Stimulated activated CD8-positive, alpha-beta memory T cell treated with anti-CD3 and anti-CD28 coated beads, Interleukin-15, amount 100 ng/mL, for 1 hour (primary cell): ENCODE measurements at regions not wholly inside any gene's neighbourhood (a gene's known extent, or its start where the extent isn't known, plus 50 kb on each side); places are given as distances from the start of the nearest gene placed in this dataset.
"Not testable (repeated sequence)": the region's sequence is repeated elsewhere in the genome, so short reads cannot be mapped to it uniquely, and the experiment has no call there.

Experiments used
- DNase-seq: peaks from one replicate; pipeline ENCODE4 v3.0.0-alpha.2; 2020; ENCODE audit warnings: low read depth

DNA sequence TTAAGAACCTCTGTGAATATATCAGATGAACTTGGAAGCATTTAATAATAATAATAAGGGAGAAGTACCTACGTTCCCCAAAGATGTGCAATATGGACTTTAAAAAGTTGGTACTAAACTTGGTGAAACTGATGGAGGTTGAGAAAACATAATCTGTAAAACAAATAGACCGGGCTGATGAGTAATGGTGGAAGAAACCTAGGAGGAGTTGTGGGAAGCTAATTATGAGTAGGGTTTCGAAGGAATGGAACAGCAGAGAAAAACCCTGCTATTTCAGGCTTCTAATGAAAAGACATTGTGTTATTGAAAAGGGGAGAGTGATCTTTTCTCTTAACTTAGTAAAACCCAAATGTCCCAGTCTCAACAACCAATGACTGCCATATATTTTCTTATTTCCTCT lies 229.3 kb downstream of the PCSK1 start:
- no peak for DNase-seq

DNA sequence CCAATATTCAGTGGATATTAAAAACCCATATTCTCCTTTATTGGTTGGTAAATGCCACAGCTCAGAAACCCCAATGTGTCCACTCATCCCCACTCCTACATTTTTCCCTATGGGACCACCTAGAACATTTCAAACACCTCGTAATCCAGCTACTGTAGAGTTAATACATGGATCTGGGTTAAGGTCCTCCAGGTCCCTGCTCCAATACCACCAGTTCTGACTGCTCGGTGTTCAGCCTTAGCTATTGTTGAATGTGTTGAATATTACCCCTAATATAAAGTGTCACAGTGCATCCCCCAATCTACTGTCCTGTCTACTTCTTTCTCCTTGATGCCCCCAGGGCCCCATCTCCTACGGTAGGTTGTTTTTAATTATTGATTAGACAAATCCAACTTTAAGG lies 231.5 kb downstream of the PCSK1 start:
- no peak for DNase-seq

DNA sequence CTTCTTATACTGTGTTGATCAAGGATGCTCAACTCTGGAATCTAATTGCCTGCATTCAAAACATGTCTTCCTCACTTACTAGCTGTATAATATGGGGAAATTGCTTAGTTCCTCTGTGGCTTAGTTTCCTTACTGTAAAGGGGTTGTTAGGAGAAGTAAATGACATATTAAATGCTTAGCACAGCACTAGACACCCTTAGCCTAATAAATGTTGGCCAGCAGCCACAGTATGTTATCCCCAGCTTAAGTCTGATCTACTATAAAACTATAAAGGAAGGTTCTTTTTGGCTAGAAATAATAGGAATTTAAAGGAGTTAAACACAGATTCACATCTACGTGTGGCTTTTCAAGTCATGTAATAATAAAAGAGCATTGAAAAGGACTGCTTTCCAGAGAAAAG lies 232.4 kb downstream of the PCSK1 start:
- no peak for DNase-seq

- DNase-seq, result no peak
These were observed 233.3 kb downstream of the PCSK1 start for GRCh38 chr5:96199713-96200183.

DNA sequence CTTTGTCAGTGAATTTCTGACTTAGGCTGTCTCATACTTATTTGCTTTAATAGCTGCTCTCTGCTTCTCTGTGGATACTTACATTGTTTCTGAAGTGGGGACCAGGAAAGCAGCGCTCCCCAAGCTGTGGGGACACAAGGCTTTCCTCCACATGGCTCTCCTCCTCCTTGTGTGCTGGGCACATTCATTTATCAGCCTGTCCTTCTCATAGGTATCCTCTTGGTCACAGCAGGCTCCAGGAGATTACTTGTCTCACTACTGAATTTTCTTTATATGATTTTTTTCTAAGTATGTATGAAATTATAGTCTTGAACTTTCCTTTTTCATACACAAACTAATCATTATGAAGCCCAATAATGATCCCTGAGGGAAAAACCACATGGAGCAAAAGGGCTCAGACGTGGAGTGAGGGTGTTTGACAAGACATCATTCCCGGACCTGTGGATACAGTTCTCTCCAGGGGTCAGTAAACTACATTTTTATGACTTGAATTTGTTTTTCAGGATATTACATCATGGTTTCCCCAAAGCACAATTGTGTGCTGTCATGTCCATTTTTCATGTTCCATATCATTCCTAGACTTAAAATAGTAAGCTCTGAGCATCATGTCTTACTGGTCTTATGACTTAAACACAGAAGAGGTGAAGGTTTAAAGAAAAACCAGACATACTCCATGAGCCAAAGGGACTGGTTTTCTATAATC lies 234.5 kb downstream of the PCSK1 start:
- DNase-seq, result no peak

- DNase-seq, result not testable (repeated sequence)
These were observed 235.3 kb downstream of the PCSK1 start for GRCh38 chr5:96197767-96198166.

GRCh38 chr5:96197347-96197746 lies 235.7 kb upstream of the ELL2 start:
- no peak for DNase-seq

DNA sequence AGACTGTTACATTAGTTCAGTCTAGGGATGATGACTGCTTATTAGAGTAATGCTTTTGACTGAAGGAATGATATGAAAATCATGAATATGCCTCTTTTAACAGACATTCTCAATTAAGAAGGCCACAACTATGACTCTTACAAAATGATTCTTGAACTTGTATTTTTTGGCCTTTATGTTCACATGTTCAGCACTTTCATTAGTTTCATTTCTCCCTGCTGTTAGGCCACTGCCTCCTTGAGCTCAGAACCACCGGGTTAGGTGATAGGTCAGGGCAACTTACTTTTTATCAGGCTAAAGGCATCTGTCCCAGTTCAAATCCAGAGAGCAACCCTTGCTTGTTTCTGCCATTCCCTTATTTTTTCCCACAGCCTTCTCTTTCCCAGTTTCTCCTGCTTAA lies 235.2 kb upstream of the ELL2 start:
- DNase-seq, result no peak

- no peak for DNase-seq
These were observed 234.8 kb upstream of the ELL2 start for GRCh38 chr5:96196407-96196806.

- DNase-seq, result no peak
These were observed 233.5 kb upstream of the ELL2 start for GRCh38 chr5:96195123-96195522.

GRCh38 chr5:96194593-96194992 lies 232.9 kb upstream of the ELL2 start:
- DNase-seq, result no peak

DNA sequence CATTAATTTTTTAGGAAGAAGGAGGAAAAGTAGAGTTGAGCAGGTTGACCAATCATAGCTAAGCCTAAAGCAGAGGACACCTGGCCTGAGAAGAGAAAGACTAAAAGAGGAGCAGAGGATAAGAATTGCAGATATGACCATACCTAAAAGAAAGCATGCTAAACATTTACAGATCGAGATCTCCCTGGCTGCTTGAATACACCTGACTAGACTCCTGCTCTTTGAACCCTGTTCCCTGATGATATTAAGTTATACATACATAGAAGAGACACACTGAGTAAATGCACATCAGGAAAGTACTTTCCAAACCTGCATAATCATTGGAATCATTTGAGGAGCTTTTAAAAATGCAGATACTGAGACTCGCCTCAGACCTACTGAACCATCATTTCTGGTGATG lies 232.3 kb upstream of the ELL2 start:
- DNase-seq, result no peak

DNA sequence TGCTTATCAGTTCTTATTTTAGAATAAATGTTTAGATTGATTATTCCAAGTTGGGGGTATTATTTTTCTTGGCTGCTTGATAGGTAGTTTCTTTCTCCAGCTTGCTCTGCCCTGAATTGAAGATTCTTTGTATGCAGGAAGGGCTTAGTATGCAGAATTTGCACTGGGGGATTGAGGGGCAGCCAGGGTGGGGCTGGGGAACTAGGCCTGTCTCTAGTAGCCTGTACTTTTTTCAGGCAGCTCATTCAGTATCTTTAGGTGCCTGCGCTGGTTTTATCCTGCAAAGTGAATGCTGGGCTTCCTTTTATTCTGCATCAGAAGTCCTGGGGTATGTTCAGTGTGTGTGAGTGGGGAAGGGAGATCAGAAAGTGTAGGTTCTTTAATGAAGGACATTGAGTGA lies 228.3 kb upstream of the ELL2 start:
- DNase-seq, result no peak

DNA sequence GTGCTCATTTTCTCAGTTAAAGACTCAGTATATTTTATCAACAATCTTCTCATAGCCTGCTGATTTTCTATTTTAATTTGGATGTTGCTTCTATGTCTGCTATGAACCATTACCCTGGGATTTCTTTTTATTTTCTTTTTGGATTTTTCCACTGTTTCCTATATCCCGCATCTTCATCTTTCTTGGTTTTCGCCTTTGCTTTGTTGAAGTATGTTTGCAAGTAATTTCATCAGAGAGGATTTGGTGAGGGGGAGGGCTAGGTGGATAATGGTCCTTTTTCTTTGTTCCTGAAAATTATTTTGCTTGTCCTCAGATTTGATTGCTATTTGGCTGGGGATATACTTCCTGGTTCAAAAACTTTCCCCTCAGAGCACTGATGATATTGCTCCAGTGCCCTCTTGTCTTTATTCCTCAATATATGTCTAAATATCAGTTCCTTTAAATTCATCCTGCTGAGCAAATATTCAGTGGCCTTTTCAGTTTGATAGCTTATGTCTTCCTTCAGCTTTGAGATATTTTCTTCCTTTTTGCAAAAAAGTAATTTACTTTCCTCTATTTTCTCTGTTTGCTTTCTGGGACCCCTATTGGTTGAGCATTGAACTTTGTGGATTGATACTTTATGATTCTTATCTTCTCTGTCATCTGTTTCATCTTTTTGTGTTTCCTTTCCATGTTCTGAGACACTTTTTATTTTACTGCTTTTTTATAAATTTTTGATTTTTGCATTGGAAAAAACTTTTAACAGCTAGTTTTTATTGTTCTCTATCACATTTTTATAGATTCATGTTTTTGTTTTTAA lies 227.6 kb upstream of the ELL2 start:
- DNase-seq, result no peak

- DNase-seq, result no peak
These were observed 225.8 kb upstream of the ELL2 start for GRCh38 chr5:96187309-96188027.

- DNase-seq, result not testable (repeated sequence)
These were observed 222.9 kb upstream of the ELL2 start for GRCh38 chr5:96184510-96184909.

- DNase-seq, result no peak
These were observed 219.2 kb upstream of the ELL2 start for GRCh38 chr5:96180684-96181435.

DNA sequence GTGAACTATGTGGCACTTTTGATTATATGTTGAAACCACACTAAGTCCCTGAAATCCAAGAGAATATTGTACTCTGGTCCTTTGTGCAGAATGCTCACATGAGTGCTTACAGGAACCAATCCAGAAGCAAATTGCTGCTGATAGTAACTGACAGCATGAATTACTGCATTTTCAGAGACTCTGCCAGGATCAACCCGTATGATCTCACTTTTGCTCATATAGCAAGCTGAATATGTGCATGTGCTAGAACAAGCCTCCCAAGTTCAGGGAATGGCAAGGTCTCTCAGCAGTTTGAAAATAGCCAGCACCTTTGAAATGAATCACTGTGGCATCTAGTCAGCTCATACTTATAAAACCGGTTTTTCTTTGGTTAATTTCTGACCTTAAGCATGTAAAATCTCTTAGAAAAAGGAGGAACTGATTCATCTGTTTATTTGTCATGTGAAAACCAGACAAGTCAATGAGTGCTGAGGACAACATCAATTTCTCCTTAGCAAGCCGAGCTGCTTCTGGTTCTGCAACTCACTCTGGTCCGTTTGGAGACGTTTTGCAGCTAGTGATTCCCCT lies 215.7 kb upstream of the ELL2 start:
- no peak for DNase-seq

GRCh38 chr5:96176022-96176421 lies 214.4 kb upstream of the ELL2 start:
- DNase-seq, result no peak

- DNase-seq, result no peak
These were observed 213.4 kb upstream of the ELL2 start for GRCh38 chr5:96175090-96175489.

DNA sequence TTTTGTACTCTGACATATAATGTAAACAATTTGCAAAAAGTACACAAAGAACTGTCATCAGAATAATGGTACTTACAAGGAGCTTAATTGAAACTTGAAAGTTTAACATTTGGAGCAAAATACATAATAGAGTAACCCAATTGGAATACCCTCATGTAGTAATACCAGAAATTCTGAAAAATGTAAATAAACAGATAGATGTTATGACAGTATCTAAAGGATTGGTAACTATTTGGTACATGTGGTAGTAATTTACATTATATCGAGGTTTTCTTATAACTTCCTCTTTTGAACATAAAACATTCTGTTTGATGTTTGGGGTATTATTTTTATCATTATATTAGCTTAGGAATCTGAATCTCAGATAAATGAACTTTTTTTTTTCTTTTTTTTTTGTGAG lies 211.7 kb upstream of the ELL2 start:
- no peak for DNase-seq

DNA sequence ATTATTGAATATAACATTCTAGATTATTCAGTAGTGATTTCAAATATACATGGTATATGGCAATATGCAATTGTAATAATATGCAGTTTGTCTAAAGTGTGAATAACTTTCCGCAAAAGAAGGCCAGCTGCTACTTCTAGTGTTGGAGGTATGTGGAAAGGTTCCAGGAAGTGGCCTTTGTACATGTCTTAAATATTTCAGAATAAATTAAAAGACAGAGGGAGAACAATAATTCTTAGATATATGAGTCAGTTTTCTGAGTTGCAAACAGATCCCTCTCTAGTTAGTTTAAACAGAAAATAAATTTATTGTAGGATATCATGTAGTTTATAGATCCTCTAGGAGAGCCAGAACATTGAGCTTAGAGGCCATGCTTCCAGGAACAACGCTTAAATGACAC lies 210.8 kb upstream of the ELL2 start:
- DNase-seq, result no peak
